K562 (cell line): ENCODE measurements at regions not wholly inside any gene's neighbourhood (a gene's known extent, or its start where the extent isn't known, plus 50 kb on each side); places are given as distances from the start of the nearest gene placed in this dataset.

Source experiments
- CREB5 ChIP-seq: fragments of 250-450 bp; sonication (Bioruptor Pico); IDR thresholded peaks from 2 replicates; pipeline ENCODE4 v1.5.0; 2020; ENCODE audit warnings: mild to moderate bottlenecking
- EHMT2 ChIP-seq: fragments of 450-650 bp; IDR thresholded peaks from 2 replicates; pipeline ENCODE4 v1.6.1; 2018; ENCODE audit warnings: antibody characterized with exemption
- ETV1 ChIP-seq: fragments of 450-650 bp; conservative IDR thresholded peaks from 2 replicates; pipeline ENCODE4 v1.6.1; 2016; ENCODE audit warnings: missing genetic modification characterization, control low read depth, low read depth, missing compliant biosample characterization
- NR2C2 ChIP-seq, 2 experiments: fragments of 200-800 bp in 1 of 2; sonication (Bioruptor generic) in 1 of 2; sonication (generic) in 1 of 2; formaldehyde crosslinking in 1 of 2; IDR thresholded peaks; 2 replicates each; pipeline versions ENCODE4 v1.6.1 to v1.8.0; 2016 to 2022; ENCODE audit warnings: mild to moderate bottlenecking in 1 of 2, missing compliant biosample characterization in 1 of 2, missing genetic modification characterization in 1 of 2, missing genetic modification reagents in 1 of 2
- NRF1 ChIP-seq, 2 experiments: fragments of 450-650 bp; IDR thresholded peaks in 1 of 2; conservative IDR thresholded peaks in 1 of 2; 2 replicates each; pipeline ENCODE4 v1.6.1; 2014; ENCODE audit warnings: mild to moderate bottlenecking in 2 of 2
- TFAP4 ChIP-seq: sonication (generic); formaldehyde crosslinking; IDR thresholded peaks from 2 replicates; pipeline ENCODE4 v1.8.0; 2022; ENCODE audit warnings: missing genetic modification reagents, mild to moderate bottlenecking, moderate library complexity, borderline replicate concordance
- ZNF512 ChIP-seq: IDR thresholded peaks from 2 replicates; pipeline ENCODE4 v1.6.1; 2016; ENCODE audit warnings: missing genetic modification characterization, missing compliant biosample characterization
- ZNF79 ChIP-seq: fragments of 250-450 bp; sonication (Bioruptor Pico); IDR thresholded peaks from 2 replicates; pipeline ENCODE4 v1.4.0; 2020; ENCODE audit warnings: low read depth, mild to moderate bottlenecking, moderate library complexity

- TF ChIP-seq CREB5 (CRISPR knock-in tag) = no peak
- TF ChIP-seq ZNF512 (tag) = no peak
- TF ChIP-seq TFAP4 = 0 out of 2 replicates have a peak, but pooled peaks have one; percentile 17
- no peak for TF ChIP-seq NR2C2 (CRISPR knock-in tag; IDR thresholded peaks at IDR 0.05)
- TF ChIP-seq NR2C2 (tag; IDR thresholded peaks at IDR 0.05) = peak; percentile 87
- no peak for TF ChIP-seq ZNF79
- TF ChIP-seq ETV1 (tag) = peak; percentile 81
- 0 out of 4 replicates have a peak, but pooled peaks of 1 of the 2 experiments have one; percentile 20 for TF ChIP-seq NRF1 (conservative IDR thresholded peaks at IDR 0.05 in 1 of 2, IDR thresholded peaks at IDR 0.05 in 1 of 2)
- peak; percentile 48; the same call in 1 of the 2 replicates for TF ChIP-seq EHMT2
- TF ChIP-seq, all 486 proteins: peak for 30
Observed at GRCh38 chr7:362402-363096, 72.6 kb downstream of the FOXL3 start (continued).
